H9 (cell line): ENCODE measurements at regions not wholly inside any gene's neighbourhood (a gene's known extent, or its start where the extent isn't known, plus 50 kb on each side); places are given as distances from the start of the nearest gene placed in this dataset.

Experiments
- DNase-seq: peaks from one replicate; pipeline ENCODE4 v3.0.0-alpha.2; 2017
- H2AFZ ChIP-seq: one replicate; pipeline ENCODE4 v1.6.1; 2013; ENCODE audit warnings: mild to moderate bottlenecking, low read length, control low read depth, moderate library complexity
- H2AK5ac ChIP-seq: 2 replicates; pipeline ENCODE4 v1.6.1; 2013; ENCODE audit warnings: low read length, control low read depth, mixed read lengths; ENCODE audit not compliant: insufficient read length
- H2BK120ac ChIP-seq: one replicate; pipeline ENCODE4 v1.6.1; 2013; ENCODE audit warnings: low read depth, mild to moderate bottlenecking, low read length, control low read depth, inconsistent platforms; ENCODE audit not compliant: poor library complexity, severe bottlenecking
- H2BK12ac ChIP-seq: 2 replicates; pipeline ENCODE4 v1.6.1; 2013; ENCODE audit warnings: low read length, control low read depth, mixed read lengths, low read depth; ENCODE audit not compliant: insufficient read length
- H2BK15ac ChIP-seq: 2 replicates; pipeline ENCODE4 v1.6.1; 2013; ENCODE audit warnings: low read depth, low read length, control low read depth
- H2BK20ac ChIP-seq: one replicate; pipeline ENCODE4 v1.6.1; 2013; ENCODE audit warnings: low read depth, mild to moderate bottlenecking, low read length, control low read depth, inconsistent platforms; ENCODE audit not compliant: poor library complexity, severe bottlenecking
- H2BK5ac ChIP-seq: 2 replicates; pipeline ENCODE4 v1.6.1; 2013; ENCODE audit warnings: low read length, control low read depth, mixed read lengths; ENCODE audit not compliant: insufficient read length
- H3K14ac ChIP-seq: 2 replicates; pipeline ENCODE4 v1.6.1; 2013; ENCODE audit warnings: low read length, control low read depth; ENCODE audit not compliant: insufficient read depth
- H3K18ac ChIP-seq: 2 replicates; pipeline ENCODE4 v1.6.1; 2013; ENCODE audit warnings: low read depth, mild to moderate bottlenecking, mixed read lengths, low read length, control low read depth; ENCODE audit not compliant: insufficient read length
- H3K23ac ChIP-seq: 2 replicates; pipeline ENCODE4 v1.6.1; 2013; ENCODE audit warnings: low read length, control low read depth, mixed read lengths, low read depth; ENCODE audit not compliant: insufficient read length
- H3K23me2 ChIP-seq: 2 replicates; pipeline ENCODE4 v1.6.1; 2013; ENCODE audit warnings: low read depth, mild to moderate bottlenecking, mixed read lengths, low read length, control low read depth; ENCODE audit not compliant: insufficient read length, poor library complexity, severe bottlenecking
- H3K27ac ChIP-seq: 2 replicates; pipeline ENCODE4 v1.5.1; 2013; ENCODE audit warnings: low read length, control low read depth, mixed read lengths, low read depth; ENCODE audit not compliant: insufficient read length
- H3K27me3 ChIP-seq: 2 replicates; pipeline ENCODE4 v1.6.1; 2013; ENCODE audit warnings: low read length, control low read depth, inconsistent platforms; ENCODE audit not compliant: insufficient read depth
- H3K4ac ChIP-seq: 2 replicates; pipeline ENCODE4 v1.6.1; 2013; ENCODE audit warnings: low read depth, mild to moderate bottlenecking, control low read depth, inconsistent platforms, low read length, moderate library complexity
- H3K4me1 ChIP-seq: 2 replicates; pipeline ENCODE4 v1.6.1; 2013; ENCODE audit warnings: low read length, control low read depth, inconsistent platforms; ENCODE audit not compliant: insufficient read depth
- H3K4me2 ChIP-seq: 2 replicates; pipeline ENCODE4 v1.6.1; 2013; ENCODE audit warnings: low read length, control low read depth, mixed read lengths; ENCODE audit not compliant: insufficient read length, insufficient read depth
- H3K56ac ChIP-seq: 2 replicates; pipeline ENCODE4 v1.6.1; 2013; ENCODE audit warnings: low read depth, mild to moderate bottlenecking, mixed read lengths, low read length, control low read depth; ENCODE audit not compliant: insufficient read length
- H3K79me1 ChIP-seq: 2 replicates; pipeline ENCODE4 v1.6.1; 2013; ENCODE audit warnings: low read depth, mild to moderate bottlenecking, moderate library complexity, low read length, control low read depth, inconsistent platforms; ENCODE audit not compliant: insufficient read depth, poor library complexity, severe bottlenecking
- H3K79me2 ChIP-seq: 2 replicates; pipeline ENCODE4 v1.6.1; 2013; ENCODE audit warnings: low read length, control low read depth, inconsistent platforms; ENCODE audit not compliant: insufficient read depth
- H3K9ac ChIP-seq: 2 replicates; pipeline ENCODE4 v1.6.1; 2013; ENCODE audit warnings: low read length, control low read depth, mixed read lengths; ENCODE audit not compliant: insufficient read length; ENCODE audit errors: extremely low read depth
- H3K9me3 ChIP-seq: one replicate; pipeline ENCODE4 v1.6.1; 2013; ENCODE audit warnings: low read depth, low read length, inconsistent platforms; ENCODE audit not compliant: control insufficient read depth
- H3T11ph ChIP-seq: one replicate; pipeline ENCODE4 v1.6.1; 2013; ENCODE audit warnings: mild to moderate bottlenecking, low read length, control low read depth, inconsistent platforms
- H4K20me1 ChIP-seq: one replicate; pipeline ENCODE4 v1.6.1; 2013; ENCODE audit not compliant: control insufficient read depth, insufficient read length, insufficient read depth
- H4K5ac ChIP-seq: 2 replicates; pipeline ENCODE4 v1.6.1; 2013; ENCODE audit warnings: low read depth, mild to moderate bottlenecking, mixed read lengths, low read length, control low read depth; ENCODE audit not compliant: insufficient read length
- H4K8ac ChIP-seq: replicated peaks from 2 replicates; pipeline ENCODE4 v1.6.1; 2013; ENCODE audit warnings: low read length, control low read depth, mixed read lengths, low read depth; ENCODE audit not compliant: insufficient read length
- H4K91ac ChIP-seq: 2 replicates; pipeline ENCODE4 v1.6.1; 2013; ENCODE audit warnings: low read depth, mild to moderate bottlenecking, moderate library complexity, mixed read lengths, low read length, control low read depth; ENCODE audit not compliant: insufficient read length
- H3K27ac Mint-ChIP-seq, 3 experiments: 2 replicates in 2 of 3; 3 replicates in 1 of 3; pipeline ENCODE4 v1.8.0; 2020 to 2021; ENCODE audit warnings: mixed read lengths in 3 of 3, mild to moderate bottlenecking in 1 of 3, moderate library complexity in 1 of 3
- H3K27me3 Mint-ChIP-seq: 2 replicates; pipeline ENCODE4 v1.8.0; 2021; ENCODE audit warnings: low read depth, mild to moderate bottlenecking, moderate library complexity, mixed read lengths
- H3K36me3 Mint-ChIP-seq, 3 experiments: 2 replicates in 2 of 3; 3 replicates in 1 of 3; pipeline ENCODE4 v1.8.0; 2020 to 2021; ENCODE audit warnings: low read depth in 3 of 3, mixed read lengths in 3 of 3; ENCODE audit not compliant: insufficient read depth in 1 of 3
- H3K4me1 Mint-ChIP-seq, 2 experiments: 2 replicates each; pipeline ENCODE4 v1.8.0; 2020; ENCODE audit warnings: mixed read lengths in 2 of 2
- H3K4me3 Mint-ChIP-seq, 2 experiments: 2 replicates in 1 of 2; 3 replicates in 1 of 2; pipeline ENCODE4 v1.8.0; 2020 to 2021; ENCODE audit warnings: mild to moderate bottlenecking in 2 of 2, mixed read lengths in 2 of 2, moderate library complexity in 1 of 2
- H3K9me3 Mint-ChIP-seq, 2 experiments: 2 replicates in 1 of 2; 3 replicates in 1 of 2; pipeline ENCODE4 v1.8.0; 2020; ENCODE audit warnings: mild to moderate bottlenecking in 2 of 2, mixed read lengths in 2 of 2, moderate library complexity in 1 of 2
- WGBS: extraction: QIAGEN DNeasy Blood & Tissue Kit; methylation state at CpG from one replicate; pipeline ENCODE4 v1.1.7; 2013; ENCODE audit warnings: missing lambda C conversion rate, low lambda C conversion rate, mixed read lengths; ENCODE audit not compliant: insufficient read length; ENCODE audit errors: extremely low coverage; 5-methylcytosine and 5-hydroxymethylcytosine counted together
- TF ChIP-seq, protein P1 (sequence below): fragments of 200-600 bp; sonication (generic); conservative IDR thresholded peaks from 3 replicates; pipeline ENCODE4 v1.8.0; 2021; ENCODE audit warnings: antibody characterized with exemption, mild to moderate bottlenecking

DNA sequence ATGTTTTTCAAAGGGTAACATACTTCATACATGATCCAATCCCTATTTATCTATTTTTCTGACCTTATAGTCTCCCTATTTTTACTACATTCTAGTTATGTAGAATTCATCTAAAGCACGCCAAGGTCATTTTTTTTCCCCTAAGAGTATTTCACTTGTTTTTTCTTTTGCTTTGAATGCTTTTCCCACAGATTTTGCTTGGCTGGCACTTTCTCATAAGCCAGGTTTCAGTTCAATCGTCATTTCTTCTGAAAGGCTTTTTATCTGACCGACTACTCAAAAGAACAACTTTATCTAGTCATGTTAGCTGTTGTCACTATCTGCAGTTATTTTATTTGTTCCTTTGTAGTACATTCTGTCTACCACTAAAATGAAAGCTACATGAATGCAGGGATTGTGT is 1274.6 kb downstream of the REEP3 start:
- H2AK5ac ChIP-seq: no peak overlapping the region
- no peaks in the 10 kb centered on the region for H3K4me1 ChIP-seq
- H3K4ac ChIP-seq: no peak overlapping the region
- no peak overlapping the region for H2AFZ ChIP-seq
- H3K27ac Mint-ChIP-seq: no peak overlapping the region
- H3K23me2 ChIP-seq: no peaks in the 10 kb centered on the region
- no peak overlapping the region for H2BK12ac ChIP-seq
- H3K79me2 ChIP-seq: no peaks in the 10 kb centered on the region
- H3K4me2 ChIP-seq: no peak overlapping the region
- TF ChIP-seq, protein P1, sequence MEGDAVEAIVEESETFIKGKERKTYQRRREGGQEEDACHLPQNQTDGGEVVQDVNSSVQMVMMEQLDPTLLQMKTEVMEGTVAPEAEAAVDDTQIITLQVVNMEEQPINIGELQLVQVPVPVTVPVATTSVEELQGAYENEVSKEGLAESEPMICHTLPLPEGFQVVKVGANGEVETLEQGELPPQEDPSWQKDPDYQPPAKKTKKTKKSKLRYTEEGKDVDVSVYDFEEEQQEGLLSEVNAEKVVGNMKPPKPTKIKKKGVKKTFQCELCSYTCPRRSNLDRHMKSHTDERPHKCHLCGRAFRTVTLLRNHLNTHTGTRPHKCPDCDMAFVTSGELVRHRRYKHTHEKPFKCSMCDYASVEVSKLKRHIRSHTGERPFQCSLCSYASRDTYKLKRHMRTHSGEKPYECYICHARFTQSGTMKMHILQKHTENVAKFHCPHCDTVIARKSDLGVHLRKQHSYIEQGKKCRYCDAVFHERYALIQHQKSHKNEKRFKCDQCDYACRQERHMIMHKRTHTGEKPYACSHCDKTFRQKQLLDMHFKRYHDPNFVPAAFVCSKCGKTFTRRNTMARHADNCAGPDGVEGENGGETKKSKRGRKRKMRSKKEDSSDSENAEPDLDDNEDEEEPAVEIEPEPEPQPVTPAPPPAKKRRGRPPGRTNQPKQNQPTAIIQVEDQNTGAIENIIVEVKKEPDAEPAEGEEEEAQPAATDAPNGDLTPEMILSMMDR: no peak
- DNase-seq: no peak
- H3K9me3 Mint-ChIP-seq: no peaks in the 10 kb centered on the region
- H3K27me3 Mint-ChIP-seq: no peaks in the 10 kb centered on the region
- H4K5ac ChIP-seq: no peak overlapping the region
- H3K36me3 Mint-ChIP-seq: no peaks in the 10 kb centered on the region
- no peaks in the 10 kb centered on the region for H3K27me3 ChIP-seq
- H3K79me1 ChIP-seq: no peaks in the 10 kb centered on the region
- no peak overlapping the region for H3T11ph ChIP-seq
- no peak overlapping the region for H3K18ac ChIP-seq
- H3K27ac ChIP-seq: no peak overlapping the region
- H3K4me1 Mint-ChIP-seq: no peaks in the 10 kb centered on the region
- no peak overlapping the region for H3K23ac ChIP-seq
- no peaks in the 10 kb centered on the region for H4K20me1 ChIP-seq
- no peak overlapping the region for H3K56ac ChIP-seq
- H2BK15ac ChIP-seq: no peak overlapping the region
- no peak overlapping the region for H3K14ac ChIP-seq
- H2BK20ac ChIP-seq: no peak overlapping the region
- WGBS: no CpG with 5 or more reads among the region's 3 CpGs
- no peak overlapping the region for H2BK120ac ChIP-seq
- H3K9me3 ChIP-seq: no peaks in the 10 kb centered on the region
- H2BK5ac ChIP-seq: no peak overlapping the region
- H4K8ac ChIP-seq: no peak overlapping the region
- H3K4me3 Mint-ChIP-seq: no peak overlapping the region
- no peak overlapping the region for H4K91ac ChIP-seq
- no peak overlapping the region for H3K9ac ChIP-seq
